Osteocyte (in vitro differentiated cells): ENCODE measurements at regions not wholly inside any gene's neighbourhood (a gene's known extent, or its start where the extent isn't known, plus 50 kb on each side); places are given as distances from the start of the nearest gene placed in this dataset.
A peak's percentile ranks its signal among the peaks of the same experiment; 100 is the strongest.

Source experiments
- DNase-seq: peaks from one replicate; pipeline ENCODE4 v3.0.0; 2021; ENCODE audit warnings: mixed read lengths; ENCODE audit not compliant: unreplicated experiment; ENCODE audit errors: extremely low spot score
- H3K27ac Mint-ChIP-seq: one replicate; pipeline ENCODE4 v1.8.0; 2021; ENCODE audit warnings: mild to moderate bottlenecking, mixed read lengths; ENCODE audit not compliant: unreplicated experiment
- H3K27me3 Mint-ChIP-seq: one replicate; pipeline ENCODE4 v1.8.0; 2021; ENCODE audit warnings: mixed read lengths; ENCODE audit not compliant: unreplicated experiment
- H3K36me3 Mint-ChIP-seq: one replicate; pipeline ENCODE4 v1.8.0; 2021; ENCODE audit warnings: mixed read lengths; ENCODE audit not compliant: unreplicated experiment
- H3K4me1 Mint-ChIP-seq: one replicate; pipeline ENCODE4 v1.8.0; 2021; ENCODE audit warnings: mixed read lengths; ENCODE audit not compliant: unreplicated experiment
- H3K4me3 Mint-ChIP-seq: one replicate; pipeline ENCODE4 v1.8.0; 2021; ENCODE audit warnings: mild to moderate bottlenecking, moderate library complexity, mixed read lengths; ENCODE audit not compliant: unreplicated experiment
- H3K9me3 Mint-ChIP-seq: one replicate; pipeline ENCODE4 v1.8.0; 2021; ENCODE audit warnings: mixed read lengths; ENCODE audit not compliant: unreplicated experiment
- TF ChIP-seq, protein P1 (sequence below): fragments of 200-600 bp; sonication (generic); IDR thresholded peaks from 2 replicates; pipeline ENCODE4 v1.5.0; 2021; ENCODE audit warnings: antibody characterized with exemption, mild to moderate bottlenecking, moderate library complexity

DNA sequence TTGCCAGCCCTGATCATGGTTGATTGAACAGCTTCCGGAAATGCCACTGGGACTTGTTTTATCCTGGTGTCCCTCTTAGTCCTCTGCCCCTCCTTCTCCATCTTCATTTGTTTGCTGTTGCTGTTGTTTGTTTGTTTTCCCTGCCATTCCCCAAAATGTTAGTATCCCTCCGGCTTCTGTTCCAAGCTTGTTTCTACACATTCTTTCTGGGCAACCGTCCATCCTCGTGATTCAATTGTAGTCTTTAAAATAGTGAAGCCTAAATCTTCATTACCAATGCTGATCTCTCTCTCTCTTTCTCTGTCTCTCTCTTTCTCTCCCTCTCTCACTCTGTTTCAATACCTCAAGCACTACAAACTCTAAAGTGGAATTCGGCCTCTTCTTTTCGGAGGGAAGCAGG is 649.3 kb upstream of the ARGLU1 start:
- Mint-ChIP-seq H3K4me3 (no peak overlapping the region), H3K27ac (no peak overlapping the region), H3K9me3 (no peaks in the 10 kb centered on the region), H3K4me1 (peaks cover 2% of the 10 kb centered on the region), H3K36me3 (no peaks in the 10 kb centered on the region), H3K27me3 (peaks cover 2% of the 10 kb centered on the region)
- TF ChIP-seq, protein P1, sequence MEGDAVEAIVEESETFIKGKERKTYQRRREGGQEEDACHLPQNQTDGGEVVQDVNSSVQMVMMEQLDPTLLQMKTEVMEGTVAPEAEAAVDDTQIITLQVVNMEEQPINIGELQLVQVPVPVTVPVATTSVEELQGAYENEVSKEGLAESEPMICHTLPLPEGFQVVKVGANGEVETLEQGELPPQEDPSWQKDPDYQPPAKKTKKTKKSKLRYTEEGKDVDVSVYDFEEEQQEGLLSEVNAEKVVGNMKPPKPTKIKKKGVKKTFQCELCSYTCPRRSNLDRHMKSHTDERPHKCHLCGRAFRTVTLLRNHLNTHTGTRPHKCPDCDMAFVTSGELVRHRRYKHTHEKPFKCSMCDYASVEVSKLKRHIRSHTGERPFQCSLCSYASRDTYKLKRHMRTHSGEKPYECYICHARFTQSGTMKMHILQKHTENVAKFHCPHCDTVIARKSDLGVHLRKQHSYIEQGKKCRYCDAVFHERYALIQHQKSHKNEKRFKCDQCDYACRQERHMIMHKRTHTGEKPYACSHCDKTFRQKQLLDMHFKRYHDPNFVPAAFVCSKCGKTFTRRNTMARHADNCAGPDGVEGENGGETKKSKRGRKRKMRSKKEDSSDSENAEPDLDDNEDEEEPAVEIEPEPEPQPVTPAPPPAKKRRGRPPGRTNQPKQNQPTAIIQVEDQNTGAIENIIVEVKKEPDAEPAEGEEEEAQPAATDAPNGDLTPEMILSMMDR = no peak
- DNase-seq = no peak

DNA sequence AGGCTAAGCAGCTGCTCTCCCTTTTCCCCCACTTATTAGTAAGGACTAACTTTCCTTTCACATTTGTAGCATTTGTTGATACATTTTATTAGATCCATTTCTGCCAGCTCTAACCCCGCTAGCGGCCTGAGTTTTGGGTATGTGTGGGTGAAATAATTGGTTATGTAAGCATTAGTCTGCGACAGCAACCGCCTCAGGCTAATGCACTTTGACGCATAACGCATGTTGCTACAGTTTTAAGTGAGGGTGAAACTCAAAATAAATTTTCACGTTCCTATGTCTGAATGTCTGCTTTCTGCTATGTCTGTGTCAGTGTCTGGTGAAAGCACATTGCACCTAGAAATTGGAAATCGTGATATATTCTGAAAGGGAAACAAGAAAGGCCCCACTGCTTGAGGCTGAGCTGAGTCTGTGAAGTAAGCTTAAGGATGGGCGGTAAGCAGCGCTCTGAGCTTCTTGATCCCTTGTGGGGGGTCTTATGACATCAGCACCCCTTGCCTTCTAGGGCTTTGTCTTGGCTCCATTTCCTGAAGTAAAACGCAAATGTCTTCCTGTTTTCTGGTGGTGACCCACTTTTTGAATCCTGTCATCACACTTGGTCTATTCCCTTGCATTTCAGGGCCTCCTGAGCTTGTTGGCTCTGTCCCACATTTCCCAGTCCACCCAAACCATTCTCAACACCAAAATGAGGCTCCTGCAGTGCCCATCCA is 648.3 kb upstream of the ARGLU1 start:
- H3K27ac Mint-ChIP-seq = no peak overlapping the region
- H3K36me3 Mint-ChIP-seq = no peaks in the 10 kb centered on the region
- no peaks in the 10 kb centered on the region for H3K9me3 Mint-ChIP-seq
- no peak for DNase-seq
- no peak overlapping the region for H3K4me3 Mint-ChIP-seq
- peaks cover 4% of the 10 kb centered on the region for H3K4me1 Mint-ChIP-seq
- peaks cover 2% of the 10 kb centered on the region for H3K27me3 Mint-ChIP-seq
- TF ChIP-seq, protein P1 = no peak

DNA sequence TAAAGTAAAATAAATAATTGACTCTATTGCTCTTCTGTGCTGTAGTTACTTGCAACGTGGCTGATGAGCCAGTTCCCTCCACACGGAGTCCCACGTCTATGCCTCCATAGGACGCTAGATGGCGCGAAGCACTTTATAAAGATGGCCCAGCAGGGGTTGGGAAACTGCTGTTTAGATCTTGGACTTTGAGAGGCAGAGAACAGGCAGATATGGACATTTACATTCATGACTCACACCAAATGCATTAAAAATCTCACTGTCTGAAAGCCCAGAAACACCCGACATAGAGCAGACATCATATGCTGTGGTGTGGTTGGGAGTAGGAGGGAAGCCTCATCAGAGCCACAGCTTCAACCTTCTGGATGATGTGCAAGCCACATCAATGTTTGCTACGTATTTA is 643.1 kb upstream of the ARGLU1 start:
- peak; percentile 90 for DNase-seq
- Mint-ChIP-seq H3K4me3 (no peak overlapping the region), H3K27ac (peak overlapping the region; percentile 23), H3K9me3 (no peaks in the 10 kb centered on the region), H3K4me1 (peaks cover 7% of the 10 kb centered on the region), H3K27me3 (peaks cover 2% of the 10 kb centered on the region), H3K36me3 (no peaks in the 10 kb centered on the region)
- TF ChIP-seq, protein P1 = peak; percentile 94

DNA sequence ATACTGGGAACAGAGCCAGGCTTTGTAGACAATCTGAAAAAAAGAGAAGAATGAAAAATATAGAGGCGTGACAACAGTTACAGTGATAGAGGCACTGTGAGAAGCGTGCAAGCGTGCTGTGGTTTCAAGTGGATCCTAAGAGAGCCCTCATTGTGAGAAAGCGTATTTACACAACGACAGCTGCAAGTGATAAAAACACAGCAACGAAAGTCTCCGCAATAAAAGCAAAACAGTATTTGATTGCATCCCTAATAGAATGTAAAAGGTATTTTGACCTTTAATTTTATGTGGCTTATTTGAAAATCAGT is 642.7 kb upstream of the ARGLU1 start:
- no peaks in the 10 kb centered on the region for H3K9me3 Mint-ChIP-seq
- no peak overlapping the region for H3K27ac Mint-ChIP-seq
- TF ChIP-seq, protein P1 = no peak

DNA sequence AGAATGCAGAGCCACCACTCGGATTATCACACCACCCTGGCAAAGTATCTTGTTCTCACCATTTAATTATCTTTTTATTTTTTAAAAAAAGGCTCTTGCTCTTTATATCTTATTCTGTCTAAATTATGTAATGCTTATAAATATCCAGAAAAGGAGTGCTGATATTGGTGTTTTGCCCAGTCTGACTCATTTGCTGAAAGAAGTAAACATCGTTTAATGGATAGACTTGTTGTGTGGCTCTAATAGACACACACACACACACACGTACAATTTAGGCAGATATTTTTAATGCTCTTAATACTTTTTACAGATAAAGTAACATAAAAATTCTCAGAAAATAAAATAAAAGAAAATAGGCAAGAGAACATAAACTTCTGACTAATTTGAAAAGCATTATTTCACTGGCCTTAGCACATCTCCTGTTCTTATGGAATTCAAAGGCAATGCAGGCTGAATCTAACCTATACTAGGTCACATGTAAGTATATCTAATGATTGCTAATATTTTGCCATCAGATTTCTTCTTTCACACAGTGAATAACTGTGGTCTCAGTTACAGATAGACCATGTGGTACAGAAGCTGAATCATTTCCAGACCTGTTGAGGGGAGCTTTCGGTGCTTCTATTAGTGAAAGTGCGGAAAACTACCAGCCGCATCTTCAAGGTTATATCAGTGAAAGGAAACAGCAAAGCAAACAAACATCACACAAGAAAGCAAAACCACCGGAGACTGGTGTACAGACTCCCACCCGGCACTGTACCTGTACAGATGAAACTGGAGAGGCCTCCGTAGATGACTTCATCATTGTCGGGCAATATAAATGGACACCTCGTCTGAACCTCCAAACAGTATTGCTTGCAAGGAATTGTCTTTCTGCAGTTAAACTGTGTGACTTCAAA is 642.1 kb upstream of the ARGLU1 start:
- Mint-ChIP-seq H3K9me3 (no peaks in the 10 kb centered on the region), H3K36me3 (no peaks in the 10 kb centered on the region), H3K4me1 (peaks cover 12% of the 10 kb centered on the region), H3K27me3 (peaks cover 2% of the 10 kb centered on the region), H3K27ac (no peak overlapping the region), H3K4me3 (no peak overlapping the region)
- no peak for DNase-seq
- TF ChIP-seq, protein P1 = no peak

More for the DNA sequence above, 642.7 kb upstream of the ARGLU1 start:
- H3K4me1 Mint-ChIP-seq = peaks cover 7% of the 10 kb centered on the region
- DNase-seq = no peak
- H3K4me3 Mint-ChIP-seq = no peak overlapping the region
- H3K27me3 Mint-ChIP-seq = peaks cover 2% of the 10 kb centered on the region
- no peaks in the 10 kb centered on the region for H3K36me3 Mint-ChIP-seq
